ENCODE measurements at regions not wholly inside any gene's neighbourhood (a gene's known extent, or its start where the extent isn't known, plus 50 kb on each side); places are given as distances from the start of the nearest gene placed in this dataset.

DNA sequence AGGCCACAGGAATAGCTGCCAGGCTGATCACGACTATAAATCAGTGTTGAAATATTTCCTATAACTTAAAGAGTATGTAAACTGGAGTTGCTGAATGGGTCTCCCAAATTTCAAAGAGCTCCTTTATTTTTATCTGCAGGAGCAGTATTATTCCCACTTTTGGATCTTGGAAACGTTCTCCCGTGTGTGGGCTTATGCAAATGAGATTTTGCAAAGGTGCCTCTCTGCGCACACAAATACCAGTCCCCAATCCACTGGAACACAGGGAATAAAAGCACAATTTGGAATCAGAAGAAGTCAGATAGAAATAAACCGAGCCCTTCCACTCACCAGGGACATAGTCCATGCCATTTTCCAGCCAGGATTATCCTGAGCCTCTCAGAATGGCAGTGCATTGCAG lies 350.2 kb upstream of the CELF2 start:
- TF ChIP-seq POLR2A (IDR thresholded peaks at IDR 0.05; ENCODE audit: low read depth, low read length) (no peak), TAF1 (IDR thresholded peaks at IDR 0.05; ENCODE audit: borderline replicate concordance, low read depth, low read length) (no peak)
